ENCODE measurements at regions not wholly inside any gene's neighbourhood (a gene's known extent, or its start where the extent isn't known, plus 50 kb on each side); places are given as distances from the start of the nearest gene placed in this dataset.

DNA sequence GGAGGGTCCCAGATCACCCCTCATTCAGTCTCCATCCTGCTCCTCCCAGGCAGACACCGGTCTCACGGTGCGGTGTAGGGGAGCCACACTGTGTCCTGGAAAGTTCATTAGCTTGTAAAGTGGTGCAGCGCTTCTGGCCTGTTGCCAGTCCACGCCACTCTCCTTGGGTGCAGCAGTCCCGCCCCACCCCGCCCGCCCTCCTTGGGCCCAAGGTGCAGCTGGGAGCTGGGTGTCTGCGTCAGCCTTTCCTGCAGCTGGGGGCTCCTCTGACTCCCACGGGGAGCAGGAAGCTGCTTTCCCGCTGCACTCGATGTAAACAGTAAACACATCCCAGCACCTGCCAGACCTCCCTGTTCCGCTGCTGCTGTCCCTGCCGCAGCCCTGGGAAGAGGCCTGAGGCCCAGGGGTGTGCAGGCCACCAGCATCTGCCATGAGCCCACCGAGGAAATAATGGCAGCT is 53.8 kb upstream of the ASB18 start:
- DNase-seq (ENCODE audit: low read depth in 2 of 2): no peak

DNA sequence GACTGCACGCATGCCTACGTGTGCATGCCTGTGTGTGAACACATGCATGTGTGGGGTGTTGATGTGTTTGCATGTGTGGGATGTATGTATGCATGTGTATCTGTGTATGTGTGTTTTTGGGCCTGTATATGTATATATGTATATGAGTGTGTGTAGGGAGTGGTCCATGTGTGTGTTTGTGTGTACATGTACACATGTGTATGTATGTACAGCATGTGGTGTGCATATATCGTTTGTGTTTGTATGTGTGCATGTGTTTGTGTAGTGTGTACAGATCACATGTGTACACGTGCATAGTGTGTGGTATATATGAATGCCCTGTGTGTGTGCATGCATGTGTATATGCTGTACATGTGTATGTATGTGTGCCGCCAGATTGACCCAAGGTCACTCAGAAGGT is 54.2 kb upstream of the ASB18 start:
- DNase-seq (ENCODE audit: low read depth in 2 of 2): no peak

DNA sequence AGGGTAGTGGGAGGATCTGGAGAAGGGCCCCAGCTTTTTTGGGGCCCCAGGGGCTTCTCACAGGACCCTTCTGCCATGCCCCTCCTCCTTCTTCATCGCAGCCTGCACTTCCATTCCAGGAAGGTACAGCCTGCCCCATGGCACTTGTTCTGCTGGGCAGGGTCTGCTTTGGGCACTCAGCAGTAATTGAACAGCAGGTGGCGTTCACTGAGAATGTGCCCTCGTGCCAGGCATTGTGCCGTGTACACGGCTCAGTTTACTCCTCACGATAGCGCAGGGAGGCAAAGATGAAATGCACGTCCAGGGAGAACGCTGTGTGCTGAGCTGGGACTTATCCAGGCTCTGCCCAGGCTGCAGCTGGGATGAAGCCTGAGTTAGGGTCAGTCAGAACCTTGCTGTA is 54.8 kb upstream of the ASB18 start:
- no peak for DNase-seq (ENCODE audit: low read depth in 2 of 2)

DNA sequence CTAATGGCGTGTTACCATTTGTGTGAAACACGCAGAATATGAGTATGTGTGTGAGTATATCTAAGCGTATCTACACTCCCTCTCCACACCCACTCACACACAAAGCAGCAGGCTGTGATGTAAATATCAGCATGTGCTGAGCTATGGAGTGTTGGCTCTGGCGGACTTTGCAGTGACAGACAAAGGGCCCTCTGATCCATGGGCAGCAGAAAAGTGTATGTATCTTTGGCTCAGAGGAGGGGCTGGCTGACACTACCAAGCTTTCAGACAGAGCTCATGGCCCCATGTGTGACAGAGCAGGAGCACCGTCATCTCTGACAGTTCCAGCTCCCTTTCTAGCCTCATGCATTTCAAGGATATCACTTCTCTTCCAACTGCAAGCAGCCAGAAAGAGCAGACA is 57.2 kb upstream of the ASB18 start:
- DNase-seq (ENCODE audit: low read depth in 2 of 2): no peak

DNA sequence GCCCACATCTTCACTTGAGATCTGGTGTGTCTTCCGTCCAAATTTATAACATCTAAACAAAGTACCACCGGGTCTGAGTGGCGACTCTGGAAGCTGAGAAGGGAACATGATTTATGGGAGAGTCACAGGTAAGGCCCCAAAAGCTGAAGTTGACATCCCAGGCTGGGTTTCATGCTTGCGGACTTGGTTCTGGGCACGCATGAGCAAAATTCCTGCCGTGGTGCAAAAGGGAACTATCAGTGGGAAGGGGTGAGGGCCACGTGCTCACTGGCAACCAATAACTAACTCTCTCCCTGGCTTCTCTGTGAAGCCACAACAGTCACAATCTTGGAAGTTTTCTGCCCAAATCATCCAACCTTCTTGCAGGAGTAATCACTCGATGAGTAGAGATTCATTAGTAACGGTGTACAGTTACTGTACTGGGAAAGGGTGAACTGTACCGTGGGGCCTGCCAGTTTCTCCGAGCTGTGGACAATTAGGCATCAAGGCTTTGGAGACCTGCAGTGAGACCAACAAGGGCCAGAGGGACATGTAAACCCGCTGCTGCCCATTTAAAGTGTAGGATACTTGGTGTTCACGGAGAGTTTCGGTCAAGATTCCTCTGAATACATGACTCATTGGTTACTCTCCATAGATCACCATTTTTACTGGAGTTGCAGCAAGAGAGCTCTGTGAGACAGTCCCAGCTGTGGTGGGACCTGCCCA is 69.4 kb upstream of the ASB18 start:
- DNase-seq (ENCODE audit: low read depth in 2 of 2): no peak

DNA sequence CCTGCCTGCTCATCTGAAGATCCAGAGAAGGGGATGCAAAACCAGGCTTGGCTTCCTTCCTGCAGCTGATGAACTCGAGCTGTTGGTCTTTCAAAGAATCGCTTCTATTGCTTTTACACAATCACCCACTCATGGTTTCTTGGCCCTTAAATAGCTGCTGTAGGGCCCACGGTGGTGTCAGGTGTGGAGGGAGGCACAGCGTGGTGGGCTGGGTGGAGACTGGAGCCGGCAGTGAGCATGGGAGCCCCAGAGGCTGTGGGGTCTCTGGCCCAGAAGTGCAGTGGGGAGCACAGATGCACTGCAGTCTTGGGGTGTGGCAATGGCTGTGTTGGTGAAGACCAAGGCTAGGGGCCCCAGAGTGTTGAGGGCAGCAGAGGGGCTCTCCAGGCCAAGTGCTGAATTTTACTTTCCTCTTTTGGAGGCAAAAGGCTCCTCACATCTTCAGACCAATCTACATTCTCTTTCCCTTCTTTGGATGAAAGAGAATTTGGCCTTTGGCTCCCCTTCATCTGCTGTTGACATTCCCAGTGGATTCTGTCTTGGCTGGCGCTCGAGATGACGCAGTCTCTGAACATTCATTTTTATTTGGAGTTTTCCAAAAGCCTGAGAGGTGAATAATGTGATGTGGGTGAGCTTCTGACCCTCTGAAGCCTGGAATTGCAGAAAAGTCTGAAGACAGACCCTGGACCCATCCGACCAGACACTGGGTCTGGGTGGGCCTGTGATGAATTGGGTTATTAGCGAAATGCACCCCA is 70.1 kb upstream of the ASB18 start:
- no peak for DNase-seq (ENCODE audit: low read depth in 2 of 2)

DNA sequence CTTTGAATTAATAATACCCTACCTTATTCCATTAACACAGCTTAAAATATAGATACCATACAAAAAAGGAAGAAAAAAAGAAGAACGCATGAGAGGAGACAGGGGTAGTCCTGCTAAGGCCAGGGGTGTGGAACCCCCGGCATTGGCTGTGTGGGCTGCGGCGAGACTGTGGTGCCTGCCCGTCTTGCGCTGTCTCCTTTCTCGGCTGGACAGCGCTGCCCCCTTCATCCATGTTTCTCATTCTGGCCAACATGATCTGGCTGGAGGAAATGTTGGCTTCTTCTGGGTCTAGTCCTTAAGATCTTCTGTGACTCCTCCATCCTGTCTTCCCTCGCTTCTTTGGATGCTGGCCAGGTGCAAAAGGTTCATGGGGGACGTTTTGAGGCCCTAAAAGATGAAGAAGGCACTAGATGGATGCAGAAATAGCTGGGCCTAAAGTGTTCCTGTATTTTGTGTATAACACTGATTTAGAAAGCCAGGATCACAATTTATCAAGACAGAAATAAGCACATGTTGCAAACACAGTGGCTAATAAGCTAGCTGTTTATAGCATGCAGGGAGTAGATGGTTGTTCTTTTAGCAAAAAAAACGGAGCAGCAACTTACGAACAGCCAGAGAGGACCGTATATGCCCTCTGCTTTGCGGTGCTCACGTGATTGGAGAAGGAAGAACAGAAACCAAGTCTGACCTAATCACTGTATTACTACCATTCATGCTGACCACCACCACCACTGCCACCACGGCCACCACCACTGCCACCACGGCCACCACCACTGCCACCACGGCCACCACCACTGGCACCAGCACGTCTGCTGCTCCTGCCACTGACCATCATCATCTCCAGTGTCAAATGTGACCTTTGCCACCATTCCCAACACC is 71.7 kb upstream of the ASB18 start:
- no peak for DNase-seq (ENCODE audit: low read depth in 2 of 2)

DNA sequence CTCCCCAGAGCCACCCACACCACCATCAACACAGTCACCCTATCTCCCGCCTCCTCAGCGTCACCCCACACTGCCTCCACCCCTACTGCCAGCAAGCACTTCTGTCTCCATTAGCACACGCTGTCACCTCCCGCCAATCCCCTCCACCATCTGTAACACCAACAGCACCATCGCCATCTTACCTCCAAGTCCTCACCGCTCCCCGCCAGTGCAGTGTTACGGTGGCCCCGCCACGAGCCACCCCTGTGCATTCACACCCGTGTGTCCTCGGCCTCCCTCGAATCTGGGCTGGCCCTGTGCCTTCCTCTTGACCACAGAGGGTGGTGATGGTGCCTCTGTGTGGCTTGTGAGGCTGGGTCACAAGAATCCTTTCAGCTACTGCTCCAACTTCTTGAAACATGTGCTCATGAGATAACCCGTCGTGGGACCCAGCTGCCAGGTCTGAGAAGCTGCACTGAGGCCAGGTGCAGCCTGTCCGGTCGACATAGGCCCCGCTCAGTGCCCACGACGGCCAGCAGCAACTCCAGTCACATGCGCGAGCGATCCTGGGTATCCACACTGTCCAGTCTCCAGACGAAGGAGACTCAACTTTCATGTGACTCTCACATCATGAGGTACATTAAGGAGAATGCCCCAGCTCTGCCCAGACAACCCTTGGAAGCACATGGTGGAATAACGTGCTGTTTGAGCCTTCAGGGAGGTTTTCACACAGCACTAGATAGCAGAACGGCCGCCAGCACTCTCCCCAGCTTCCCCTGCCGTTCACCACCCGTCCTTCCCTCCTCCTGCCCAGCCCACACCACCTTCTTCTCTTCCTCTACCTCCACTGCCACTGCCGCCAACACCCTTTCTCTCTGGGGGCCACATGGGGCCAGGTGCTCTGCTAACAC is 72.6 kb upstream of the ASB18 start:
- DNase-seq (ENCODE audit: low read depth in 2 of 2): no peak

DNA sequence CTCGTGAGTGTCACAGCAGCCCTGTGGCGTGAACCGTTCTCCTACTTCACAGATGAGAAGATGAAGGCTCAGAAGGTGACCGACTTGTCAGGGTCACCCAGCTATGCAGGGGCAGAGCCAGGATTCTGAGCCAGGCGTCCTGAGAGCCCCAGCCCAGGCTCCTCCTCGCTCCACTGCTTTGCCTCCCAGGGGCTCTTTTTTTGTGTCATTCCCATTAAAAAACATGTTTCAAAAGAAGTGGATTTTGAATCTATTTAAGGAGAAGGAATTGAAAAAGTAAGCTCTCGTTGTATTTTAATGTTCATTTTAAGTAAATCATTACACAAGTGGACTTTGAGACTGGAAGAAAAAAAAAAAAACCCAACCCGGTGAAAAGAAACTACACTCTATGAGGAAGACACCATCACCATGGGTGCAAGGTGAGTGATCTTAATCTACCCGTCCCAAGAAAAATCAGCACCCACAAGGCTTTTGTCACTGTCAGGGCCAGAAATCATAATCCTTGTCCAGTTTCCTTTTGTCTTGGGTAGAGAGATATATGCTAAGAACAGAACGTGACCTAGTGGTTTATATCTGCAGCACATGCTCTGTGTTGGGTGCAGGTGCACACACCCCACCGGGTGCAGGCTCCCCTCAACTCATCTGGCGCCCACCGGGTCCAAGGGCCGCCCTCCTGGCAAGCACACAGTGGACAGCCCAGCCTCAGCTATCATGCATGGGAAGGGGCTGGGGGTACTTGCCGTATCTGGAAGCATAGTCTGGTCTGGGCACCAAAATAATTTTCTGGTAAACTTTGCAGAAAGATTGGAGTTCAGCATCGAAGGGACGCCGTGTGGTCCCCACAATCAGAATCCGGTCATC is 73.5 kb upstream of the ASB18 start:
- DNase-seq (ENCODE audit: low read depth in 2 of 2): no peak

DNA sequence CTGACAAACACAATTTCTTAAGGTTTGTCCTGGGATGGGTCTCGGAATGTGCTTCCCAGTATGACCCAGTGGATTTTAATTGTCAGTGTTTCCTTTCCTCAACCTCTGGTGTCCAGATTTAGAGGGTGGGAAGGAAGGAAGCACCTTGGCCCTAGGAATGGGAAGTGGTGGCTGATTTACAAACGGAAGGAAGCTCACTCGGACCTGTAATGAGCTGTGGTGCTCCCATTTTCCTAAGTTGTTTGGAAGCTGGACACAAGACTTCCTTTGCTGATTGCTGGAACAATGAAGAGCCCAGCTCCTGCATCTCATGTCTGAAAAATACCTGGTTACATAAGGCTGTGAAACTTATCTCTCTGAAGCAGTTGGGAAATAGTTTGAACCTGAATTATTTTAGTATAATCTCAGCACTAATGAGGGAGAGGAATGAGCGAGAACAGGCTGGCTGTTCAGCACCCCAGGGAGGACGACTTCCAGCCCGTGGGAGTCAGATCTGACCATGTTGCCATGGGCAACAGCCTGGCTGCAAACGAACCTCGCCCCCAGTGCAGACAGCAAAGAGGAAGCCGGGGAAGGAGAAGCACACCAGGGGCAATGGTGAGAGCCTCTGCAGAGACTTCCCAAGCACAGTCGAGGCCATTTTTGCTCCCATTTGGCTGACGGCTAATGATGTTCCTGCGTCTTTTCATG is 74.4 kb upstream of the ASB18 start:
- DNase-seq (ENCODE audit: low read depth in 2 of 2): peak; percentile 19 to 27

DNA sequence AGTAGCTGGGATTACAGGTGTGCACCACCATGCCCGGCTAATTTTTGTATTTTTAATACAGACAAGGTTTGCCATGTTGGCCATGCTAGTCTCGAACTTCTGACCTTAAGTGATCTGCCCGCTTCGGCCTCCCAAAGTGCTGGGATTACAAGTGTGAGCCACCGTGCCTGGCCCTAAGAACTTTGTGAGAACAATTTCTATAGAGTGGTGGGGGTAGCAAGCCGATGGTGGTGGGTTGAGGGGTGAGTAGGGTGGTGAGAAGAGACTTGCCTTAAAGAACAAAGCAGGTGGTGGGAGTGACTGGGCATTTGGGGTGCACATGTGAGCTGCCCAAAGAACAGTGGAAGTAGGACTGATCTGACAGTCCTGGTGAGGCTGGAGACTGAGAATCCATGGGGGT is 76.0 kb upstream of the ASB18 start:
- no peak for DNase-seq (ENCODE audit: low read depth in 2 of 2)

DNA sequence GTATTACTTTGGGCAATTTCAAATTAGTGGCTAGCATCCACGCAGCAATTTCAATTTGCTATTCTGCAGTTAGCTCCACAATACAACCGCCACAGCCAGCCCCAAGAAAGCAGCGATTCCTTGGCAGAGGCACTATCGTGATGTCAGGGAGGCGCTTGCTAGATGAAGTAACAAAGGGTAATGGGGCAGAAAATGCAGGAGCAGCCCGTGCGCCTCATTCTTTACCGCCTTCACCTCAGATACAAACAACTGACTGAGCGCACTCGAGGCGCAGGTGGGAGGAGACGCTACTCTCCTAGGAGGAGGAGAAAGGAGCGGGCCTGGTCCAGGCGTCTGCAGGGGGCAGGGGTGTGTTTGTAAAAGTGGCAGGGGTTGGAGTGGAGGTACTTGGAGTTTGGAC is 76.9 kb upstream of the ASB18 start:
- DNase-seq (ENCODE audit: low read depth in 2 of 2): no peak

DNA sequence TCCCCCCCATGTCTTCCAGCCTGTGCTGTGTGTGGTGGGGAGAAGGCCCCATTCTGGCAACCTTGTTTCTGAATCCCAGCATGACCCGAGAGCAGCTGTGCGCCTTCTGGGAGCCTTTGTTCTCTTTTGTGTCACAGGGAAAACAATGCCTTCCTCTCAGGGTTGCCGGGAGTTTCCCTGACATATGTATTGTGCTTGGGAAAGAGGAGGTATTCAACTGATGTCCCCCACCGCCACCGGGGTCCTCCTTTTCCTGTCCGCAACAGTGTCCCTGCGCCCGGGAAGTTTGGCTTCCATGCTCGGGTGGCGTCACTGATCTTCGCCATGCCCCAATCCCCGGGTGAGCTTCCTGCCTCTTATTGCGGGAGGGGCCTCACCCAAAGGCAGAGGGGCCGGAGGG is 77.5 kb upstream of the ASB18 start:
- DNase-seq (ENCODE audit: low read depth in 2 of 2): no peak

DNA sequence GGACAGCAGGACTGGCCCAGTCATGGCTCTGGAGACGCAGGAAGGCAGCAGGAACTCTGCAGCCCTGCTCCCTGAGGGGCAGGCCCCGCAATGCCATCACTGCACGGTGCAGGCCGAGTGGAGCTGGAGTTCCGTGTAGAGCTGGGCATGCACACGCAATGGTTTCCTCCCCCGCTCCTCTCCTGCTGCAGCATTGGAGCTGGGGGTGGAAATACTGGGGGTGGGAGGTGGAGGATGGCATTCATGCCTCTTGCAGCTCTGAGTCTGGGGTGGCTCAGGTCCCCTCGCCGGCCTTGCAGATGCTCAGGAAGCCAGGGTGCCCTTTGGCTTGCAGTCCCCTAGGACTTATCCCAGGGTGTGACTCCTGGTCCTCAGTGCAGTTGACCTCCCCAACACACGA is 78.3 kb upstream of the ASB18 start:
- DNase-seq (ENCODE audit: low read depth in 2 of 2): no peak

DNA sequence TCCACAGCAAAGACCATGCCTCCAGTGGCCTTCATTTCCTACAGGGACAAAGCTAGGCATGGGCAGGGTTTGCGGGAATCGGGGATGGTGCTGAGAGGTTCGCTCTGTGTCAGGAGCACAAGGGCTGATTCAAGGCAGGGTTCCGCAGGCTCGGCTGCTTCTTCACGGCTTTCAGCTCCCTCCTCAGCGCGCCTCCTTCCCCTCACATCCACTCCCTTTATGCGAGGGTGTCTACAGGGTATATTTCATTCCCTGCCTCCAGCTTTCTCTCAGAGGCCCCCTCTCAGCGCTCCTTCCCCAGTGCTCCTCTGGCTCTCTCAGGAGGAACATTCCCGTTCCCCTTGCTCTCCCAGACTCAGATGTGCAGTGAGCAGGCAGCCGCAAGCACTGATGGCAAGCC is 78.7 kb upstream of the ASB18 start:
- DNase-seq (ENCODE audit: low read depth in 2 of 2): no peak

DNA sequence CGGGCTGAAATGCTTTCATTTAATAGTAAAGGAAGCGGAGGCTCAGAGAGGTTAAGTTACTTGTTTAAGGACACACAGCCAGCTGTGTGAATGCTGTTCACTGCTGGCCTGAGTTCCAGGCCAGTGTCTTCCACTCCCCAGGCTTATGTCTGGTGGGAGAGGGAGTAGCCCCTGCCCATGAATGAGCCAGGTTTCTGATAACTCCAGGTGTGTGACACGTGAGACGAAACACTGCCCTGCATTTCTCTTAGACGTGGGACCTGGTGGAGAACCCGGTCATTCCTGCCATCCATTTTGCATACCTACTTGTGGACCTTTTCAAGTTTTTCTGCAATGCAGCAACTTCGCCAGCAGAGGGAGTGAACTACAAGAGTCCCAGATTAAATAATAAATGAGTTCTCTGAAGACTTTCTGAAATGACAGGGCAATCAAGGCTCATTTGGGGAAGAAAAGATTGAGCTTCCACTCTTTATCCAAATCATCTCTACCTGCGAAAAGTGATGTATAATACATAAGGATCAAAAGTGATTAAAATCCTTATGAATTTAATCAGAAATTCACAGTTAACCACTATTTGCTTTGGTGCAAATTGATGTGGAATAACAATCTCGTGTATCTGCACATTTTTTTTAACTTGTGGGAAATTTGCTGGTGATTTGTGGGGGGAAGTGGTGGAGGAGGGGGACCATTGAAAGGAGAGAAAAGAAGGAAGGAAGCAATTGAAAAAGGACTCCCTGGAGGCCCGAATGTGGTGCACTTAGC is 79.4 kb upstream of the ASB18 start:
- DNase-seq (ENCODE audit: low read depth in 2 of 2): peak; percentile 80 to 83

DNA sequence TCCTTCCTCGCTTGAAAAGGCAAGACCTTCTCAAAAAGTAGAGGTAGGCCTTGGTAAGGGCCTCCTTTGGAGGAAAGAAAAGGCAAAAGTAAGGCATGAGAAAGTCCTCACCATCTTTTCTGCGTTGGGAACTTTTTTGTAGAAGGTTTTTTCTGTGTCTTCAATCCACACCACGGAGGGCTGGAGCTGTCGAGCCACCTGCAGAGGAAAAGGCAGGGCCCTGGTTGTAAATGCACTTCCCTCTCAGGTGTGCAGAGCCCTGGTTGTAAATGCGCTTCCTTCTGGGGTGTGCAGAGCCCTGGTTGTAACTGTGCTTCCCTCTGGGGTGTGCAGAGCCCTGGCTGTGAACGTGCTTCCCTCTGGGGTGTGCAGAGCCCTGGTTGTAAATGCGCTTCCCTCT is 80.2 kb upstream of the ASB18 start:
- DNase-seq (ENCODE audit: low read depth in 2 of 2): no peak

DNA sequence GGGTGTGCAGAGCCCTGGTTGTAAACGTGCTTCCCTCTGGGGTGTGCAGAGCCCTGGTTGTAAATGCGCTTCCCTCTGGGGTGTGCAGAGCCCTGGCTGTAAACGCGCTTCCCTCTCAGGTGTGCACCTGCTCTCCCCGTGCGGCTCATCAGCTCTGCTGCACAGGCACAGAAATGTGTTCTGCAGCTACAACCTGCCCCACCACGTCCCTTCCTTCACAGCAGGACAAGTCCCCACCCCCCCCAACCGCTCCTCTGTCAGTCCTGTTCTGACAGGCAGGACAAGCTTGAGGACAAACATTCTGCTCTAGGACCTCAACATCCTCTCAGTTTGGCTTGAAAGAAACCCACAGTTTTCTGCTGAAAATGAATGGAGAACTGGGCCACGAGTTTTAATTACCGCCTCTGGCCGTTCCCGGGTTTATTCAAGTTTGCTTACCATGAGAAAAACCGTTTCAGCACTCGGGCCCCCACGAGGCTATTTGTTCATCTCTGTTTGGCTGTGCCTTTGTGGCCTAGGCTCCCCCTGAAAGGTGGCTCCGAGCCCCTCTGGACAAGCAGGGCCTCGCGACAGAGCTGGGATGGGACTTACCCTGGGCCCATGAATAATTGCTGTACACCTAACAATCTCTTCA is 81.0 kb upstream of the ASB18 start:
- DNase-seq (ENCODE audit: low read depth in 2 of 2): no peak

DNA sequence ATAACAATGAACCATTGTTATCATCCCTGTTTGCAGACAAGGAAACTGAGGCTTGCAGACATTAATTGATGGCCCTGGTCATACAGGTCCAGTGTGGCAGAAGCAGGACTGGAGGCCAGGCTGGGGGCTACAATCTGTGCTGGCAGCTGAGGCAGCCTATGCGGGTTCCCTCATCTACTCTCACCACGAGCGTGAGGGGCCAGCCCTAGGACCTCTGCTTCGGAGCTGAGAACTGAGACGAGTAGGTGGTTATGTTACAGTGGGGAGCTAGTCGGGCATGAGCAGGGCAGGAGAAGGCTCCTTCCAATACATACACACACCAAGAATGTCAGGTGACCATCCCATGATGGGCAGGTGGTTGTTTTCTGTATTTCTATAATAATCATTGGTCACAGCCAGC is 82.2 kb upstream of the ASB18 start:
- no peak for DNase-seq (ENCODE audit: low read depth in 2 of 2)
